Progenitor cell of endocrine pancreas (in vitro differentiated cells): ENCODE measurements at regions not wholly inside any gene's neighbourhood (a gene's known extent, or its start where the extent isn't known, plus 50 kb on each side); places are given as distances from the start of the nearest gene placed in this dataset.

Source experiments
- DNase-seq: peaks from one replicate; pipeline ENCODE4 v3.0.0; 2021; ENCODE audit warnings: low spot score; ENCODE audit not compliant: unreplicated experiment
- H3K27ac Mint-ChIP-seq: 2 replicates; pipeline ENCODE4 v1.8.0; 2021; ENCODE audit warnings: mild to moderate bottlenecking, moderate library complexity, mixed read lengths
- H3K27me3 Mint-ChIP-seq: 2 replicates; pipeline ENCODE4 v1.8.0; 2021; ENCODE audit warnings: mixed read lengths
- H3K36me3 Mint-ChIP-seq: 2 replicates; pipeline ENCODE4 v1.8.0; 2022; ENCODE audit warnings: mixed read lengths; ENCODE audit not compliant: insufficient read depth
- H3K4me1 Mint-ChIP-seq: 2 replicates; pipeline ENCODE4 v1.8.0; 2021; ENCODE audit warnings: low read depth, mixed read lengths
- H3K4me3 Mint-ChIP-seq: 2 replicates; pipeline ENCODE4 v1.8.0; 2021; ENCODE audit warnings: low read depth, mild to moderate bottlenecking, moderate library complexity, mixed read lengths
- H3K9me3 Mint-ChIP-seq: 2 replicates; pipeline ENCODE4 v1.8.0; 2021; ENCODE audit warnings: low read depth, mixed read lengths
- TF ChIP-seq, protein P1 (sequence below): fragments of 200-600 bp; sonication (generic); IDR thresholded peaks from one replicate; pipeline ENCODE4 v1.5.0; 2021; ENCODE audit warnings: antibody characterized with exemption, mild to moderate bottlenecking; ENCODE audit not compliant: unreplicated experiment

DNA sequence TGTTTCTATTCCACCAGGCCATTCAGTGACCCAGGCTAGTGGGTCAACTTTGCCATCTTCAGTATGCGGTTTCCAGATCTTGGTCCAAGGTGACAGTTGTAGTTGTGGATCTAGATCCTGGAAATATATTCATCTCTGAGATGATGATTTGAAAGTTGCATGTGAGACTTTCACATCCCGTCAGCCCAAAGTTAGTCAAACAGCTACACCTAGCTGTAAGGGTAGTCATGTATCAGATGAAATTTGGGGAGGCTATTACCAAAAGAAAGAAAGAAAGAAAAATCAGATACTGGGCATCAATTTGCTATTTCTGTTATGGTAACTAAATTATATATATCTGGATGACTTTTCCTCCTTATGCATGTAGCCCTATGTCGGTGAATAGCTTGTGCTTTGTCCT lies 259.4 kb upstream of the ARX start:
- no peak for DNase-seq
- H3K4me1 Mint-ChIP-seq, result peaks cover 3% of the 10 kb centered on the region
- H3K4me3 Mint-ChIP-seq, result no peak overlapping the region
- no peaks in the 10 kb centered on the region for H3K36me3 Mint-ChIP-seq
- TF ChIP-seq, protein P1, sequence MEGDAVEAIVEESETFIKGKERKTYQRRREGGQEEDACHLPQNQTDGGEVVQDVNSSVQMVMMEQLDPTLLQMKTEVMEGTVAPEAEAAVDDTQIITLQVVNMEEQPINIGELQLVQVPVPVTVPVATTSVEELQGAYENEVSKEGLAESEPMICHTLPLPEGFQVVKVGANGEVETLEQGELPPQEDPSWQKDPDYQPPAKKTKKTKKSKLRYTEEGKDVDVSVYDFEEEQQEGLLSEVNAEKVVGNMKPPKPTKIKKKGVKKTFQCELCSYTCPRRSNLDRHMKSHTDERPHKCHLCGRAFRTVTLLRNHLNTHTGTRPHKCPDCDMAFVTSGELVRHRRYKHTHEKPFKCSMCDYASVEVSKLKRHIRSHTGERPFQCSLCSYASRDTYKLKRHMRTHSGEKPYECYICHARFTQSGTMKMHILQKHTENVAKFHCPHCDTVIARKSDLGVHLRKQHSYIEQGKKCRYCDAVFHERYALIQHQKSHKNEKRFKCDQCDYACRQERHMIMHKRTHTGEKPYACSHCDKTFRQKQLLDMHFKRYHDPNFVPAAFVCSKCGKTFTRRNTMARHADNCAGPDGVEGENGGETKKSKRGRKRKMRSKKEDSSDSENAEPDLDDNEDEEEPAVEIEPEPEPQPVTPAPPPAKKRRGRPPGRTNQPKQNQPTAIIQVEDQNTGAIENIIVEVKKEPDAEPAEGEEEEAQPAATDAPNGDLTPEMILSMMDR, result no peak
- no peaks in the 10 kb centered on the region for H3K27me3 Mint-ChIP-seq
- H3K9me3 Mint-ChIP-seq, result peaks cover 18% of the 10 kb centered on the region
- H3K27ac Mint-ChIP-seq, result no peak overlapping the region

DNA sequence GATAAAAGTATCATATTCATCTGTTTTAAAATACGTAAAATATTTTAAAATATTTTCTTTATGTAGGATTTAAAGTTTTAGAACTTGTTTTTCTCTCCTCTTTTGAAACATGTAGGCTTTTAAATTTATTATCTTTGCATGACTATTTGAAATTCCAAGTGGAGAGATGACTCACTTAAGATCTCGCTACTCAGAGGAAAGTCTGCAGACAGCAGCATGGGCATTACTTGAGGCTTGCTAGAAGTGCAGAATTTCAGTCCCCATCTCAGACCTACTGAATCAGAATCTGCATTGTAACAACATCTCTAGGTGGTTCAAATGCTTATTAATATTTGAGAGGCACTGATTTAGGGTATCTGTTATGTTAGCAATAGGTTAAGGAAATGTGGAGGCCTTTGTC lies 225.7 kb upstream of the ARX start:
- no peaks in the 10 kb centered on the region for H3K36me3 Mint-ChIP-seq
- H3K27ac Mint-ChIP-seq, result no peak overlapping the region
- peaks cover 10% of the 10 kb centered on the region for H3K9me3 Mint-ChIP-seq
- no peak for DNase-seq
- no peak overlapping the region for H3K4me3 Mint-ChIP-seq
- TF ChIP-seq, protein P1, result no peak
- H3K27me3 Mint-ChIP-seq, result no peaks in the 10 kb centered on the region
- H3K4me1 Mint-ChIP-seq, result no peaks in the 10 kb centered on the region

DNA sequence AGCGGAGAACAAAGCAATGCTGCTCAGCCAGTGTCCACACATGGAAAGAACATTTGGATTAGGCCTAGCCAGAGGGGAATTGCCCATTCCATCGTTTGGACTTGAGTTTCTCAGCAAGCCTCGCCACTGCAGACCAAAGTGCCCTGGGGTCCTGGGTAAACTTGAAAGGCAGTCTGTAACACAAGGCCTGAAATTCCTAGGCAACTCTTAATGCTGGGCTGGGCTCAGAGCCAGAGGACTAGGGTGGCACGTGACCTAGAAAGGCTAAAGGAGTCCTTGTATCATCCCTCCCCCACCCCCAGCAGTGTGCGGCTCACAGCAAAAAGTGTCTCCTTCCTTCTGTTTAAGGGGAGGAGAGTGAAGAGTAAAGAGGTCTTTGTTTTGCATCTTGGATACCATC lies 210.4 kb upstream of the ARX start:
- TF ChIP-seq, protein P1, result no peak
- no peak for DNase-seq
- Mint-ChIP-seq H3K4me3 (no peak overlapping the region), H3K27me3 (peaks cover 2% of the 10 kb centered on the region), H3K4me1 (no peaks in the 10 kb centered on the region), H3K36me3 (no peaks in the 10 kb centered on the region), H3K27ac (no peak overlapping the region), H3K9me3 (peaks cover 13% of the 10 kb centered on the region)

DNA sequence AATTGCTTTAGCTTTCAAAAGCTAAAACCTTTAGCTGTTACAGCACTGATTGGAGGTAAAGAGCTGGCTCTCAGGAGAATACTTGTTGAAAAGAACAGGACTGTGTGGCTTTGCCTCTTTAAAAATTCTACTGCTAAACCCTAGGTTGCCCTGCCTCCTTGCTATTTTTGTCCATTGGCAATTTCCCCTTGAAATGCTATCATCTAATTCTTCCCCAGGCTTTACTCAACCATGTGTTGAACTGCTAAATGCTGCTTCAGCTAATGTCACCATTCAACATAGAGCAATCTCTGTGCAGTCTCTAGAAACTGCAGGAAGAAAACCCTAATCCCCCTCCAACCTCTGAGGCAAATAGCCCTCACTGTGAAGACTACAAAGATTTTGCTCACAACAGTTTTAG lies 203.7 kb upstream of the ARX start:
- TF ChIP-seq, protein P1, result no peak
- no peak for DNase-seq
- peaks cover 2% of the 10 kb centered on the region for H3K27me3 Mint-ChIP-seq
- H3K27ac Mint-ChIP-seq, result no peak overlapping the region
- H3K4me3 Mint-ChIP-seq, result no peak overlapping the region
- H3K9me3 Mint-ChIP-seq, result no peaks in the 10 kb centered on the region
- no peaks in the 10 kb centered on the region for H3K4me1 Mint-ChIP-seq
- no peaks in the 10 kb centered on the region for H3K36me3 Mint-ChIP-seq

DNA sequence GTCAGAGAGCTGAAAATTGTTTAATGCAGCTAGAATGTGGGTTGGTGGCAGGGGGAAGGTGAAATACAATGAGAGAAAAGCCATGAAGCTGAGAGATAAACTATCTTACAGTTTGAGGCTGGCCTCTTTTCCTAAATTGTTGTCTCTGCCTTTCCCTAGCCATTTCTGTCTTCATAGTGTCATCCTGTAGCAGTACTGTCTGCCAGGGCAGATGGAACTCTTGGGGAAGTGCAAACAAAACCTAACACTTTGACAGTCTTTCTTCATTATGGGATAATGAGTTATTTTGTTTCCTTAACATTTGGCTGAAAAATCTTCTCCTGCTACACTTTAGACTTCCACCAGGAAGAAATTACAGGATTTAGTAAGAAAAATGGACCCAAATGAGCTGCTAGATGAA lies 197.8 kb upstream of the ARX start:
- no peaks in the 10 kb centered on the region for H3K36me3 Mint-ChIP-seq

More for the DNA sequence above, 197.8 kb upstream of the ARX start:
- Mint-ChIP-seq H3K27ac (no peak overlapping the region), H3K4me1 (no peaks in the 10 kb centered on the region), H3K27me3 (no peaks in the 10 kb centered on the region), H3K9me3 (no peaks in the 10 kb centered on the region), H3K4me3 (no peak overlapping the region)
- TF ChIP-seq, protein P1, result no peak
- DNase-seq, result no peak
